Uterus (tissue), 3 donors: ENCODE measurements at regions not wholly inside any gene's neighbourhood (a gene's known extent, or its start where the extent isn't known, plus 50 kb on each side); places are given as distances from the start of the nearest gene placed in this dataset.

Source experiments
- DNase-seq, 2 donors: peaks; one replicate each; pipeline ENCODE4 v3.0.0-alpha.2; 2019 to 2020
- H3K27ac ChIP-seq, 2 donors: fragments of 200-600 bp; sonication (generic); 1 replicate in 1 of 2; 2 replicates in 1 of 2; pipeline ENCODE4 v1.5.1; 2016 to 2018
- H3K27me3 ChIP-seq, 2 donors: fragments of 200-600 bp; sonication (generic); one replicate each; pipeline ENCODE4 v1.5.1; 2018 to 2019; ENCODE audit warnings: control low read depth in 1 of 2
- H3K36me3 ChIP-seq, 2 donors: fragments of 200-600 bp; sonication (generic); one replicate each; pipeline ENCODE4 v1.5.1; 2019; ENCODE audit warnings: control low read depth in 1 of 2
- H3K4me1 ChIP-seq, 2 donors: fragments of 200-600 bp; sonication (generic); one replicate each; pipeline ENCODE4 v1.5.1; 2018 to 2019; ENCODE audit warnings: control low read depth in 1 of 2
- H3K4me3 ChIP-seq, 2 donors: fragments of 200-600 bp; sonication (generic); 1 replicate in 1 of 2; 2 replicates in 1 of 2; pipeline ENCODE4 v1.5.1; 2018 to 2019; ENCODE audit warnings: mild to moderate bottlenecking in 1 of 2
- H3K9me3 ChIP-seq, 2 donors: fragments of 200-600 bp; sonication (generic); one replicate each; pipeline ENCODE4 v1.5.1; 2019; ENCODE audit warnings: control low read depth in 1 of 2
- POLR2A ChIP-seq, 2 donors: fragments of 450-650 bp; IDR thresholded peaks; one replicate each; pipeline ENCODE4 v1.6.1; 2016; ENCODE audit warnings: antibody characterized with exemption in 2 of 2, mild to moderate bottlenecking in 1 of 2, moderate library complexity in 1 of 2
- intact Hi-C: fragments of 100-400 bp; cut with DNase I; formaldehyde crosslinking; loops from one replicate; pipeline ENCODE4 v1.15.1; 2023; ENCODE audit warnings: low total_unique reads
- TF ChIP-seq, protein P1 (sequence below), 4 experiments: fragments of 200-600 bp in 2 of 4; fragments of 450-650 bp in 2 of 4; sonication (generic) in 2 of 4; IDR thresholded peaks; one replicate each; pipeline ENCODE4 v1.5.1; 2016 to 2019; ENCODE audit warnings: antibody characterized with exemption in 4 of 4, mild to moderate bottlenecking in 2 of 4, moderate library complexity in 1 of 4
- donor health status: DM: yes; HTN: yes; CAD: no.

DNA sequence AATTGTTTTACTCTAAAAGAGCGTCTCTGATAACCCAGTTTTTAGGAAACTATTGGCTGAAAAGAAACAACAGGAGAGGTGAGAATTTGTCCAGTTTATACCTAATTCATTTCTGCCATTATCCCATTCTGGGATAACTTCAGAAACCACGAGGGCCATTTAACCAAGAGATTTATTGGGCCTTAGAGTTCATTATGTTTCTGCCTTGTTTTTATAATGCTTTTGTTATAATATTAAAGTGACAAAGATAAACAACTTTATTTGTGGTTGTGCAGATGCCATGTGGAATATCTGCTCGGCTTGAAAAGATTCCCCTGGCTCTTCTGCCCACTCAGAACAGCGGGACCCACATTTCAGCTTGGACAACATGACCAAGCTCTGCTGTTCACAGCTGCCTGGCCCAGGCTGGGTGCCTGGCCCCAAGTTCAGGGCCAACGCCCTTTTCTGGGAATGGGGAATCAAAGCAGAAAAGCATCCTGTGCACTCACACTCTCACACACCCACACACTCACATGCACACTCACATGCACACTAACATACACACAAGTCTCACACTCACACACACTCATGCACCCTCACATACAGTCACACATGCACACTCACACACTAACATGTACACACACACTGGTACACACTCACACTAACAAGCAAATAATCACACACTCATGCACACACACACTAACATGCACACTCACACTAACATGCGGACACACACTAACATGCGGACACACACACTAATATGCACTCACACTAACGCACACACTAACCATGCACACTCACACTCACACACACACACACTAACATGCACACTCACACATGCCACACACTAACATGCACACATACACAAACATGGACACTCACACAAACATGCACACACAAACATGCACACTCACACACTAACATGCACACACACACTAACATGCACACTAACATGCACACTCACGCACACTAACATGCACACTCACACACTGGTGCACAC, 86.7 kb upstream of the NEDD9 start:
- intact Hi-C loops, result no loop called here
- no peak for DNase-seq
- Histone ChIP-seq H3K27me3 (no peaks in the 10 kb centered on the region), H3K4me3 (no peak overlapping the region), H3K36me3 (no peaks in the 10 kb centered on the region), H3K4me1 (peaks cover 6 to 17% of the 10 kb centered on the region in 2 donors), H3K9me3 (no peaks in the 10 kb centered on the region), H3K27ac (peak overlapping the region; percentile 84 to 92)
- TF ChIP-seq, protein P1, sequence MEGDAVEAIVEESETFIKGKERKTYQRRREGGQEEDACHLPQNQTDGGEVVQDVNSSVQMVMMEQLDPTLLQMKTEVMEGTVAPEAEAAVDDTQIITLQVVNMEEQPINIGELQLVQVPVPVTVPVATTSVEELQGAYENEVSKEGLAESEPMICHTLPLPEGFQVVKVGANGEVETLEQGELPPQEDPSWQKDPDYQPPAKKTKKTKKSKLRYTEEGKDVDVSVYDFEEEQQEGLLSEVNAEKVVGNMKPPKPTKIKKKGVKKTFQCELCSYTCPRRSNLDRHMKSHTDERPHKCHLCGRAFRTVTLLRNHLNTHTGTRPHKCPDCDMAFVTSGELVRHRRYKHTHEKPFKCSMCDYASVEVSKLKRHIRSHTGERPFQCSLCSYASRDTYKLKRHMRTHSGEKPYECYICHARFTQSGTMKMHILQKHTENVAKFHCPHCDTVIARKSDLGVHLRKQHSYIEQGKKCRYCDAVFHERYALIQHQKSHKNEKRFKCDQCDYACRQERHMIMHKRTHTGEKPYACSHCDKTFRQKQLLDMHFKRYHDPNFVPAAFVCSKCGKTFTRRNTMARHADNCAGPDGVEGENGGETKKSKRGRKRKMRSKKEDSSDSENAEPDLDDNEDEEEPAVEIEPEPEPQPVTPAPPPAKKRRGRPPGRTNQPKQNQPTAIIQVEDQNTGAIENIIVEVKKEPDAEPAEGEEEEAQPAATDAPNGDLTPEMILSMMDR (IDR thresholded peaks at IDR 0.05), result no peak
- TF ChIP-seq POLR2A (IDR thresholded peaks at IDR 0.05), result no peak

DNA sequence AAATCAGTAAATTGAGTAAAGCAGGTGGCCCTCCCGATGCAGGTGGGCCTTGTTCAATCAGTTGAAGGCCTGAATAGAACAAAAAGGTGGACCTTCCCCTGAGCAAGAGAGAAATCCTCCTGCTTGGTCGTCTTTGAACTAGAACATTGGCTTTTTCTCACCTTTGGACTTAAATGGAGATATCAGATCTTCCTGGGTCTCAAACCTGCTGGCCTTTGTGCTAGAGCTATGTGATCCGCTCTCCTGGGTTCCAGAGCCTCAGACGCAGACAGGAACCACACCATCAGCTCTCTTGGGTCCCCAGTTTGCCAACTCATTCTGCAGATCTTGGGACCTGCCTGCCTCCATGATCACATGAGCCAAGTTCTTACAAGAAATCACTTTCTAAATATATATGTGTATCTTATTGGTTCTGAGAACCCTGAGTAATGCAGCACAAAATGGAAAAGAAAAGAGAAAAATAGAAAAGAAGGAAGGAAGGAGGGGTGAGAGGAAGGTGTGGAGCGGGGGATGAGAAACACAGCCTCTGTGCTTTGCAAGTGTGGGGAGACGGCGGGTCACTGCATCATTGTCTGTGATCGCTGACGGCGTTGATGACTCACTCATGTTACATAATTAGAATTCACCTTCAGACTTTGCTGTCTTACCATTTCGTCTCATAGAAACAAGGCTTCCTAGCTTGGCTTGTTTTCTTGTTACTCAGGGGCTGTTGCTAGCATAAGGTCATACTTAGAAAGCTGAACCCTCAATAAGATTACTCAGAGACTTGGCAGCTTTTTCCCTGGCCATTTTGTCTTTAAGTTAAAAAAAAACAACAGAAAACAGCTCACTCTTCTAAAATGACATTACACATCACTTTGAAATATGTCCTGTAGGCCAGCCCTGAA, 85.7 kb upstream of the NEDD9 start:
- no peaks in the 10 kb centered on the region for H3K36me3 ChIP-seq
- intact Hi-C loops, result no loop called here
- H3K4me1 ChIP-seq, result peaks cover 6 to 17% of the 10 kb centered on the region in 2 donors
- H3K9me3 ChIP-seq, result no peaks in the 10 kb centered on the region
- H3K27ac ChIP-seq, result peak overlapping the region; percentile 84 to 92
- H3K4me3 ChIP-seq, result no peak overlapping the region
- H3K27me3 ChIP-seq, result no peaks in the 10 kb centered on the region
- TF ChIP-seq, protein P1 (IDR thresholded peaks at IDR 0.05), result no peak
- peak; percentile 24 to 49 for TF ChIP-seq POLR2A (IDR thresholded peaks at IDR 0.05)
- peak; percentile 66 to 87 for DNase-seq

DNA sequence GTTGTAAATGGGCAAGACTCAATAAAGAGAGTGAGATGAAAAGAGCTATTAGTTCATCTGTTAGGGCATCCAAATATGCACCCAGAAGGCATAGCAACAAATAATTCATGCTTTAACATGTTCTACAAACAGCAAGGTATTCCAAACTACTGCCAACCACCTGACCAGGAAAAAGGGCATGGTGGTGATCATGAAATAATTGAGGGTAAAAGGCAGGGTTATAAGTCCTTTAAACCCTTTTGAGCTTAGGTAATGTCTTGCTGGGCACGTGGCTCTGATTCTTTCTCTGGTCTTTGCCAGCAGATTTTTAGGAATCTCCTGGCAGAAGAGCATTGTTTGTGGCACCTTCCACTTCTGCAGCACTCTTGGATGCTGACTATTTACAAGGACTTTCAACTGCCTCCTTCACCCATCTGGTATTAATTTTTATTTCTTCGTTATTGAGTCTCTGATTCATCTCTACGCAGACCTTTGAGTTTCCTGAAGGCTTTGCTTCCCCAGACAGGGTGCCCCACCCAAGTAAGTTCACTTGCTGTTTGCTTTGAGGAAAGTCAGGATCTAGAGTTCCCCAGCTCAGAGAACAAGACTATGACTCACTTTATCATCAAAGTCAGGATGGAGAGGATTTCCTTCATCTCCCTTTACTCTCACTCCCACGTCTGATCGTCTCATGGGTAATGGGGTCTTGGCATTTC, 83.4 kb upstream of the NEDD9 start:
- peak overlapping the region; percentile 37 to 84 for H3K27ac ChIP-seq
- H3K4me1 ChIP-seq, result peaks cover 6 to 17% of the 10 kb centered on the region in 2 donors
- TF ChIP-seq, protein P1 (IDR thresholded peaks at IDR 0.05), result no peak
- TF ChIP-seq POLR2A (IDR thresholded peaks at IDR 0.05), result no peak
- no peak for DNase-seq
- intact Hi-C loops, result no loop called here
- H3K27me3 ChIP-seq, result no peaks in the 10 kb centered on the region
- H3K36me3 ChIP-seq, result no peaks in the 10 kb centered on the region
- no peak overlapping the region for H3K4me3 ChIP-seq
- H3K9me3 ChIP-seq, result no peaks in the 10 kb centered on the region

DNA sequence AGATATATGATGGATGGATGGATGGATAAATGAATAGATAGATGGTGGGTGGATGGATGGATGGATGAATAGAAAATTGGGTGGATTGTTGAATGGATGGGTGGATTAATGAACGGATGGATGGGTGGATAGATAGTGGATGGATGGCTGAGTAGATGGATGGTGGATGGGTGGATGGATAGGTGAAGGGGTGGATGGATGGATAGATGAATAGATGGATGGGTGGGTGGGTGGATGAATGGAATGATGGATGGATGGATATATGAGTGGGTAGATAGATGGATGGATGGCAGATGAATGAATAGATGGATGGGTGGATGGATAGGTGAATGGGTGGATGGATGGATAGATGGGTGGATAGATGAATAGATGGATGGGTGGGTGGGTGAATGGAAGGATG, 80.7 kb upstream of the NEDD9 start:
- intact Hi-C loops, result no loop called here
- Histone ChIP-seq H3K4me1 (peaks cover 6 to 9% of the 10 kb centered on the region in 2 donors), H3K36me3 (no peaks in the 10 kb centered on the region), H3K27ac (no peak overlapping the region), H3K4me3 (no peak overlapping the region), H3K27me3 (no peaks in the 10 kb centered on the region), H3K9me3 (no peaks in the 10 kb centered on the region)
- DNase-seq, result no peak
- TF ChIP-seq, protein P1 (IDR thresholded peaks at IDR 0.05), result no peak
- no peak for TF ChIP-seq POLR2A (IDR thresholded peaks at IDR 0.05)
